Stimulated activated CD8-positive, alpha-beta memory T cell treated with anti-CD3 and anti-CD28 coated beads, Interleukin-7, amount 100 ng/mL, for 48 hours (primary cell): ENCODE measurements at regions not wholly inside any gene's neighbourhood (a gene's known extent, or its start where the extent isn't known, plus 50 kb on each side); places are given as distances from the start of the nearest gene placed in this dataset.
"Not testable (repeated sequence)": the region's sequence is repeated elsewhere in the genome, so short reads cannot be mapped to it uniquely, and the experiment has no call there.

Source experiments
- DNase-seq, 2 donors: peaks; one replicate each; pipeline ENCODE4 v3.0.0-alpha.2; 2020; ENCODE audit warnings: low read depth in 1 of 2; ENCODE audit errors: extremely low read depth in 1 of 2

DNA sequence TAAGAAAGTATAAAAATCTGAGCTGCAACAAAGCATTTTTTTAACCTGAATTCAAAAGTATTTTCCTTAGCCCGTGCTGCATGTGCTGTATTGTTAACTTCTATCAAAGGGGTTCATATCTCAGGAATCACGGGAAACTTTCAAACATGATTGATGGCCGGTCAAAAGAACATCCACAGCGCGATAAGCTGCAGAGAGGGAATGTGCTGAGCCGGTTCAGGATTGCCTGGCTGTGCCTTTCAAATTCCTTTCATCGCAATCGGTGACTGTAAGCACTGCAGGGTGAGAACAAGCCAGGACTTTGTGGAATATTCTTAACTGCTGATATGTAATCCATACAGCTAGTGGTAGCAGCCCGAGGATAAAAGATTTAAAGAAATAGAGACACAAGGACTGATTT is 210.9 kb upstream of the NOCT start:
- DNase-seq = no peak

DNA sequence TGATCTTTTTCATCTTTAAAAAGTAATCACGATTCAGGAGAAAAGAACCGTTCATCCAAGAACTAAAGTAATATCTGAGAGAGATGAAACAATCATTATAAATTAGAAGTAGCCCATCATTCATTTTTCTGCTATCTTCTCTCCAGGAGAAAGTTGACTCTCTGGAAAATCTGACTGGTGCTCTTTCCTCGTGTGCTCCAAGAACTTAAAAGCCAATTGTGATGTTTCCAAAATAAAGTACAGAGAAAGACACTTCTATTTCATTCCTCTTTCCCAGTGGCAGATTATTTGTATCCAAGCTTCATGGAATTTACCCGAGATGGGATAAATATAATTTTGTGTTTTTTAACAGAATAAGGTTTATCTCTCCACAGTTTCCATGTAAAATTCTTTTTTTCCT is 212.5 kb upstream of the NOCT start:
- no peak for DNase-seq

GRCh38 chr4:138802499-138802898 is 213.1 kb upstream of the NOCT start:
- DNase-seq = no peak

DNA sequence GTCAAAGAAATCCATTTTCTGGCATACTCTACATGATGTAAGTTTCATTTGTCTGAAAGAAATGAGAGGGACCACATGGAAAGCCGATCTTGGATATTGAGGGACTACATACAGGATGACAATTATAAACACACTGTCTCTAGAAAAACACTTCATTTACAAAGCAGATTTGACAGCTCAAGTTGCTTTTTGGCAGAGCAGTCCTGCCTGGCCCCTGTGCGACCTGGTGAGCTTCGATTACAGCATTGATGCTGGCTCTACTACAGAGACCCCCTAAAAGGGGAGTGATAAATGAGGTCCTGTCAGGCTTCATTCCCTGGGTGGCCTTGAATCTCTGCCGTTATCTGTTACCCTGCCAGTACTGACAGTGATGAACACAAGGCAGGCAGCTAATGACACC is 215.2 kb upstream of the NOCT start:
- DNase-seq = no peak

DNA sequence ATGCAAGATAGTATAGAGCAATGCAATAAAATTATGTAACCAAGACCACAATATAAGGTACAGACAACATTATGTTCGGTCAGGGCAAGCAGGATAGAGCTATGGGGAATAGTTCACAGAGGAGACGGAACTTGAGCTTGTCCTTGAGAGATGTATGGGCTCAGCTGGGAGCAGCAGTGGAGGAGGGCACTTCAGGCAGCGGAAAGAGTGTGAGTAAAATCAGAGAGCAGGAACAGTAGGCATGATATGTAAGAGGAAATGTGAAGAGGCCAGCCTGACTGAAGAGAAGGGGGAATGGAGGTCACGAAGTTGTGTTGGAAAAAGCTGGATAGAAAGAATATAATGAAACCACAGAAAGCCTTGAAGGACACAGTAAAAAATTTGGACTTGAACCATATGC is 217.2 kb upstream of the NOCT start:
- DNase-seq = no peak

DNA sequence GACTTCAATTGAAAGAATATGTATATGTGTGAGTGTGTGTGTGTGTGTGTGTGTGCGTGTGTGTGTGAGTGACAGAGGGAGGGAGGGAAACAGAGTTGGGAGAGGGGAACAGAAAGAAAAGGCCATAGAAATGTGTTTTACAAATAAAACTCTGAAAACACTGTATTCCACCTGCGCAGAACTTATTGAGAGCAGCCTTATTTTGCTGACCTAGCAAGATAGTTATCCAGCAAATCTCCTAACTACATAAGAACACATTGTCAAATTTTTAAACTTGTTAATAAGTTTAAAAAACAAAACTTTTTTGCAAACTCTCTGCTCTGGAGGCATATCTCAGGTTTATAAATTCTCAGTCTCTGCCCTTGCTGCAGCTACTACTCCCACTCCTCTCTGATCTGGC is 217.9 kb upstream of the NOCT start:
- DNase-seq = no peak

DNA sequence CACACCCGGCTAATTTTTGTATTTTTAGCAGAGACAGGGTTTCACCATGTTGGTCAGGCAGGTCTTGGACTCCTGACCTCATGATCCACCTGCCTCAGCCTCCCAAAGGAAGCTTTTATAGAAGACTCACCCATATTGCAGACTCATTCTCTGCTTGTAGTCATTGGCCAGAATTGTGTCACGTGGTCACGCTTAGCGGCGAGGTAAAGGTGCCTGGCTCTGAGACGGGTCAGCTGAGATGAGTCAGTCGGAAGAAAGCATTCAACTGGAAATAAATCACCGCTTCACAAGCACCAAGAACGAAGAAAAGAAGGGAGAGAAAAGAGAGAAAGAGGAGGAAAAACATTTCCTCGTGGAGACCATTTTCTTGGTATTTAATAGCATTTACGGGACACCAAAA is 218.8 kb upstream of the NOCT start:
- no peak for DNase-seq

- DNase-seq = no peak
Observed at GRCh38 chr4:138790706-138791340, 224.8 kb upstream of the NOCT start.

- no peak for DNase-seq
Observed at GRCh38 chr4:138789796-138790195, 225.8 kb upstream of the NOCT start.

- no peak for DNase-seq
Observed at GRCh38 chr4:138788857-138789256, 226.7 kb upstream of the NOCT start.

DNA sequence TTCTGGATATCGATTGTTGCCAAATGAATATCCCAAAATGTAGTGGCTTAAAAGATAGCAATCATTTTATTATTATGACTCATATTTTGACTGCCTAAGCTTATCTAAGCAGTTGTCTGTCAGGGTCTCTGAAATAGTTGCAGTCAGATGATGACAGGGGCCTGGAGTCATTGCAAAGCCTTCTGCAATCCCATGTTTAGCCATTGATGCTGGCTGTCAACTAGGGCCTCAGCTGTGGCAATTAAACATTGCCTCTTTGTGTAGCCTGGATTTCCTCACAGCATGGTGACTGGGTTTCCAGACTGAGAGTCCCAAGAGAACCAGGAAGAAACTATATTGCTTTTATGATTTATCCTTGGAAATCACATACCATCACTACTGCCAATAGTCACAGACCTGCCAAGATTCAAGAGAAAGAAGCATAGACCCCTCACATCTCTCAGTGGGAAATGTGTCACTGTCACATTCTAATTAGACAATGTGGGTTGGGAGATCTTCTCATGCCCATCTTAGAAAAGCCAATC is 227.3 kb upstream of the NOCT start:
- DNase-seq = no peak

DNA sequence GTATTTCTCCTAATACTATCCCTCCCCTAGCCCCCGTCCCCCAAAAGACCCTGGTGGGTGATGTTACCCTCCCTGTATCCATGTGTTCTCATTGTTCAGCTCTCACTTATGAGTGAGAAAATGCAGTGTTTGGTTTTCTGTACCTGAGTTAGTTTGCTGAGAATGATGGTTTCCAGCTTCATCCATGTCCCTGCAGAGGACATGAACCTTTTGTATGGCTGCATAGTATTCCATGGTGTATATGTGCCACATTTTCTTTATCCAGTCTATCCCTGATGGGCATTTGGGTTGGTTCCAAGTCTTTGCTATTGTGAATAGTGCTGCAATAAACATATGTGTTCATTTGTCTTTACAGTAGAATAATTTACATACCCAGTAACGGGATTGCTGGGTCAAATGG is 235.8 kb upstream of the NOCT start:
- not testable (repeated sequence) for DNase-seq

DNA sequence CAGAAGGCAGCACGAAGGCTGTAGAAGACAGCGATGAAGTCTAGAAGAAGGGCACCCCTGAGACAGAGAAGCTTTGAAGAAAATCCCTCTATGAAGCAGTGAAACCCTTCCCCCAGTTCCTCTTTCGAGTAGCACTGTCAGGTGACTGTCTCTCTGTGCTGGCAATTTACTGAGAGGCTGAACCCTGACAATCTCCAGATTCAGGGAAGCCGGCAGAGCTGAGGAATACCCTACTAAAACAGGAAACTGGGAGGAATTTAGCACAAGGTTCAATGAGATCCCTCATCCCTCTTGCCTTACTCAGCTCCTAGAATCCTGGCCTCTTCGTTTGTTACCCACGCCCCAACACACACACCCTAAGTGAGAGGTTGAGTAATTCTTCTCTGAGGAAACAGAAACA is 239.7 kb upstream of the NOCT start:
- no peak for DNase-seq

DNA sequence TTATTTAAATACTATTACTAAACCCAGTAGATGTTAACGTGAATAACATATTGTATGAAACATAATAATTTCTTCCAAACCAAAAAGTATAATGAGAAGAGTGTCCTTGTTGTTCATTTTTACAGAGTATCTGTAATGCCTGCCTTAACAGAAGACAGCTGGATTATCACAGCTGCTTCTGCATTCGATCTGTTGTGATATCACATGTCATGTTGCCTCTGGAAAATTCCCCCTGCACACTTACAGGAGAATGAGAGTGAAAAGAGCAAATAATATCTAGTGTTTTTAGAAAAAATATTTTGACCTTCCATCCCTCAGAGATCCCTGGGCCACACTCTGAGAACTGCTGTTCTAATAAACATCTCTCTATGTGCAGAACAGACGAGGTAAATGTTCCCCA is 240.1 kb upstream of the NOCT start:
- no peak for DNase-seq

DNA sequence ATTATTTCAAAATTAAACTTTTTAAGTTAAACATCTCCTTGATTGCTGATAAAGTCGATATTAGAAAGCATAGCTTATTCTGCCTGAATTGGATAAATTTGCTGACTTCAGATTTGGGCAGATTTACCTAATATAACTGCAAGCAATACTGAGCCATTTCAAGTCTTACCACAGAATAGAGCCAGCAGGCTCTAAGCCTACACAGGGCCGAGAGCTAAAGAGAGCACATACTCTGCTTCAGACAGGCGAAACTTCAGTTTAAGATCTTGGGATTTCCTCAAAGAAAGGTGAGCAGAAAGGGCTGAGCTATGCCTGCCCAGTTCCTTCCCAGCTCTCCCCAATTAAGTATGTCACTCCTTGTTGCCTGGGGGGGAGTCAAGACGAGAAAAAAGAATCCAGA is 240.6 kb upstream of the NOCT start:
- DNase-seq = no peak

DNA sequence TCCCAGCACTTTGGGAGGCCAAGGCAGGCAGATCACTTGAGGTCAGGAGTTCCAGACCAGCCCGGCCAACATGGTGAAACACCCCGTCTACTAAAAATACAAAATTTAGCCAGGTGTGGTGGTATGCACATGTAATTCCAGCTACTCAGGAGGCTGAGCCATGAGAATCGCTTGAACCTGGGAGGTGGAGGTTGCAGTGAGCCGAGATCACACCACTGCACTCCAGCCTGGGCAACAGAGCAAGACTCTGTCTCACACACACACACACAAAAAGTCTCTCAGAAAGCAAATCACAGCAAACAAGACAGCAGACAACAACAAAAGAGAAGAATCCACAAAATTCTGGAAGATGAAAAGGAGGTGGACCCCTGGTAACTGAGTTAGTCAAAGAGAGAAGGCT is 241.5 kb upstream of the NOCT start:
- not testable (repeated sequence) for DNase-seq

GRCh38 chr4:138773321-138773720 is 242.3 kb upstream of the NOCT start:
- DNase-seq = no peak

DNA sequence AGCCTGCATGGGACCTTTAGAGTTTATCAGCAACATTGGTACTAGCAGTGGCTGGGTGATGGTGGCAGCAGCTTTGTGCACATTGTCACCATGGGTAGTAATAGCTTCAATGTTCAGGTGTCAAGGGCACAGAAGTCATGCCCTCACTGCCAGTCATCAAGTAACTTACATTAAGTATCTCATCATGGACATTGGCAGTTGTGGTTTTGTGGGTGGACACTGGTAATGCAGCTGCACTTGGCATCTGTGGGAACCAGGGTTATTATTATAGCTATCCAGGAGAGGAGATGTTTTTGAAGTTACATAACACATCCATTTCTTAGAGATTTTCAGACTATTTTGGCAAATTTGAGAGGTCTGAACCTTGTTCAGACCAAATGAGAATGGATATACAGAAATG is 243.2 kb upstream of the NOCT start:
- no peak for DNase-seq

GRCh38 chr4:138770818-138771217 is 244.8 kb upstream of the NOCT start:
- DNase-seq = no peak

- DNase-seq = no peak
Observed at GRCh38 chr4:138766332-138766731, 249.2 kb upstream of the NOCT start.

DNA sequence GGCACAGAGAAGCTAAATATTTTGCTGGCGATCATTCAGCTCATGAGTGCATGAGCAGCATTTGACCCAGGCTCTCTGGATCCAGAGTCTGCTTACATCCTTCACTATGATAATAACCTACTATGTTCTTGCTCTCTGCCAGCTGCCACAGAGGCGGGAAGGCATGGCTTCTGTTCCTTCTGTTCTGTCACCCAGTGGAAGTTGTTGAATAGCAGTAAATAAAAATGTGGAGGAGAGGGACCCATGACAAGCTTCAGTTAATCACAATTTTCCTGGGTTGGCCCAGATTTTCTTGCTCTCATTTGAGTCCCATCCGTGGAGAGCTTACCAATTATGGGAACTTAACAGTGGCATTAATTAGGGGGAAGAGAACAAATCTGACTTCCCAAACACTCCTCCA is 250.1 kb upstream of the NOCT start:
- DNase-seq = no peak

GRCh38 chr4:138761638-138762220 is 253.9 kb upstream of the NOCT start:
- no peak for DNase-seq

DNA sequence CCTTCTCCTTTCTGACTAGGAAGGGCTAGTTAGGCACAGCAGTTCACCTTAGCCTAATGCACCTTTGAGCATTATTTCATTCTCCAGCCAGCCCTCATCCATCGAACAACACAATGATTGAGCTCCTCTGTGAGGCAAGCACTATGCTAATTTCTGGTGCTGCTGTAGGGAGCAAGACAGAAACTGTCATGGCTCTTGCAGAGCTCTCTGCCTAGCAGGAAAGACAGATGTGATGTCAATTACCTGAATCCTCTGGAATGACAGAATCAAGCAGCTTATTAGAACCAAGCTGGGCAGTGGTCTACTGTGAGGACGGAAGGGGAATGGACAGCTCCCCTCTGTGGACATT is 256.1 kb upstream of the NOCT start:
- DNase-seq = no peak
